WTC11 (cell line): ENCODE measurements at regions not wholly inside any gene's neighbourhood (a gene's known extent, or its start where the extent isn't known, plus 50 kb on each side); places are given as distances from the start of the nearest gene placed in this dataset.

Source experiments
- CREB1 ChIP-seq: sonication (generic); formaldehyde crosslinking; IDR thresholded peaks from 2 replicates; pipeline ENCODE4 v1.8.0; 2023; ENCODE audit warnings: mild to moderate bottlenecking, missing genetic modification reagents
- CTCF ChIP-seq: fragments of 200-600 bp; IDR thresholded peaks from 2 replicates; pipeline ENCODE4 v1.8.0; 2022; ENCODE audit warnings: antibody characterized with exemption

GRCh38 chr3:13211605-13212210 lies 138.5 kb upstream of the IQSEC1 start:
- no peak for TF ChIP-seq CTCF
- no peak for TF ChIP-seq CREB1 (CRISPR knock-in tag)
